Testis (tissue), 2 donors: ENCODE measurements at regions not wholly inside any gene's neighbourhood (a gene's known extent, or its start where the extent isn't known, plus 50 kb on each side); places are given as distances from the start of the nearest gene placed in this dataset.
"Not testable (repeated sequence)": the region's sequence is repeated elsewhere in the genome, so short reads cannot be mapped to it uniquely, and the experiment has no call there.

ENCODE experiments used
- DNase-seq: peaks from one replicate; pipeline ENCODE4 v3.0.0-alpha.2; 2019
- H3K27ac ChIP-seq, 2 donors: fragments of 200-600 bp; sonication (generic); one replicate each; pipeline ENCODE4 v1.5.1; 2019
- H3K27me3 ChIP-seq: fragments of 200-600 bp; sonication (generic); one replicate; pipeline ENCODE4 v1.5.1; 2019
- H3K36me3 ChIP-seq: fragments of 200-600 bp; sonication (generic); one replicate; pipeline ENCODE4 v1.5.1; 2017; ENCODE audit warnings: low read depth; ENCODE audit errors: missing control alignments
- H3K4me1 ChIP-seq: fragments of 200-600 bp; sonication (generic); one replicate; pipeline ENCODE4 v1.5.1; 2019
- H3K4me3 ChIP-seq, 2 donors: fragments of 200-600 bp; sonication (generic); one replicate each; pipeline ENCODE4 v1.5.1; 2017 to 2019
- H3K9me3 ChIP-seq: fragments of 200-600 bp; sonication (generic); one replicate; pipeline ENCODE4 v1.5.1; 2017
- POLR2A ChIP-seq: fragments of 450-650 bp; IDR thresholded peaks from one replicate; pipeline ENCODE4 v1.6.1; 2017; ENCODE audit warnings: antibody characterized with exemption, mild to moderate bottlenecking, moderate library complexity
- WGBS, 2 donors: methylation state at CpG; one replicate each; pipeline ENCODE4 v1.1.5; 2018; 5-methylcytosine and 5-hydroxymethylcytosine counted together
- intact Hi-C: fragments of 100-400 bp; cut with DNase I; formaldehyde crosslinking; loops from one replicate; pipeline ENCODE4 v1.15.1; 2023; ENCODE audit warnings: low total_unique reads
- TF ChIP-seq, protein P1 (sequence below), 3 experiments: fragments of 450-650 bp in 2 of 3; fragments of 200-600 bp in 1 of 3; sonication (generic) in 1 of 3; IDR thresholded peaks; one replicate each; pipeline ENCODE4 v1.5.1; 2016 to 2019; ENCODE audit warnings: antibody characterized with exemption in 3 of 3, mild to moderate bottlenecking in 2 of 3, moderate library complexity in 1 of 3

GRCh38 chr6:44738601-44739146 is 351.2 kb downstream of the CDC5L start:
- H3K4me3 ChIP-seq = no peak overlapping the region
- intact Hi-C loops = no loop called here
- H3K4me1 ChIP-seq = peaks cover 4% of the 10 kb centered on the region
- no peak overlapping the region for H3K27ac ChIP-seq
- DNase-seq = no peak
- H3K9me3 ChIP-seq = no peaks in the 10 kb centered on the region
- TF ChIP-seq, protein P1, sequence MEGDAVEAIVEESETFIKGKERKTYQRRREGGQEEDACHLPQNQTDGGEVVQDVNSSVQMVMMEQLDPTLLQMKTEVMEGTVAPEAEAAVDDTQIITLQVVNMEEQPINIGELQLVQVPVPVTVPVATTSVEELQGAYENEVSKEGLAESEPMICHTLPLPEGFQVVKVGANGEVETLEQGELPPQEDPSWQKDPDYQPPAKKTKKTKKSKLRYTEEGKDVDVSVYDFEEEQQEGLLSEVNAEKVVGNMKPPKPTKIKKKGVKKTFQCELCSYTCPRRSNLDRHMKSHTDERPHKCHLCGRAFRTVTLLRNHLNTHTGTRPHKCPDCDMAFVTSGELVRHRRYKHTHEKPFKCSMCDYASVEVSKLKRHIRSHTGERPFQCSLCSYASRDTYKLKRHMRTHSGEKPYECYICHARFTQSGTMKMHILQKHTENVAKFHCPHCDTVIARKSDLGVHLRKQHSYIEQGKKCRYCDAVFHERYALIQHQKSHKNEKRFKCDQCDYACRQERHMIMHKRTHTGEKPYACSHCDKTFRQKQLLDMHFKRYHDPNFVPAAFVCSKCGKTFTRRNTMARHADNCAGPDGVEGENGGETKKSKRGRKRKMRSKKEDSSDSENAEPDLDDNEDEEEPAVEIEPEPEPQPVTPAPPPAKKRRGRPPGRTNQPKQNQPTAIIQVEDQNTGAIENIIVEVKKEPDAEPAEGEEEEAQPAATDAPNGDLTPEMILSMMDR (IDR thresholded peaks at IDR 0.05) = no peak
- H3K27me3 ChIP-seq = no peaks in the 10 kb centered on the region
- H3K36me3 ChIP-seq = no peaks in the 10 kb centered on the region
- WGBS, 2 donors = 64 to 70% methylated on average over 8 of the region's 8 CpGs

DNA sequence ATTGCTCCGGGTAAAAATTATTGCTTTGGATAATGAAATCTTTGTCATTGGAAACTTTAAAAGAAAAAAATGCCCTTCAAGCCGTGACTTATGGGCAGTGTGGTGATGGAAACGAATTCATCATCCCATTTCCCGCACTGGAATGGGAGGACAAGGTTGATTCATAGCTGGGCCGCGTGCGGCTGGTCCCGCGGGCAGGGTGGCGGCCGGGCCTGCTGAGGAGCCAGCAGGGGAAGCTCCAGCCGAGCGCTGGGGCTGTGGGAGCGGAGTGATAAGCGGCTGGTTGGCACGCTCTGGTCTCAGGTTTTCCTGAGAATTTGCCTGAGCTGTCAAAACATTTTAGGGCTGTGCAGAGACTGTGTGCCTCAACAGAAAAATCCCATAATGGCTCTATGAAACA is 351.7 kb downstream of the CDC5L start:
- Histone ChIP-seq H3K4me1 (peaks cover 4% of the 10 kb centered on the region), H3K4me3 (no peak overlapping the region), H3K27ac (no peak overlapping the region), H3K36me3 (no peaks in the 10 kb centered on the region), H3K9me3 (no peaks in the 10 kb centered on the region), H3K27me3 (no peaks in the 10 kb centered on the region)
- 51 to 61% methylated on average over 16 of the region's 16 CpGs for WGBS, 2 donors
- DNase-seq = peak; percentile 30
- TF ChIP-seq POLR2A = no peak
- TF ChIP-seq, protein P1 (IDR thresholded peaks at IDR 0.05) = no peak
- intact Hi-C loops = no loop called here

DNA sequence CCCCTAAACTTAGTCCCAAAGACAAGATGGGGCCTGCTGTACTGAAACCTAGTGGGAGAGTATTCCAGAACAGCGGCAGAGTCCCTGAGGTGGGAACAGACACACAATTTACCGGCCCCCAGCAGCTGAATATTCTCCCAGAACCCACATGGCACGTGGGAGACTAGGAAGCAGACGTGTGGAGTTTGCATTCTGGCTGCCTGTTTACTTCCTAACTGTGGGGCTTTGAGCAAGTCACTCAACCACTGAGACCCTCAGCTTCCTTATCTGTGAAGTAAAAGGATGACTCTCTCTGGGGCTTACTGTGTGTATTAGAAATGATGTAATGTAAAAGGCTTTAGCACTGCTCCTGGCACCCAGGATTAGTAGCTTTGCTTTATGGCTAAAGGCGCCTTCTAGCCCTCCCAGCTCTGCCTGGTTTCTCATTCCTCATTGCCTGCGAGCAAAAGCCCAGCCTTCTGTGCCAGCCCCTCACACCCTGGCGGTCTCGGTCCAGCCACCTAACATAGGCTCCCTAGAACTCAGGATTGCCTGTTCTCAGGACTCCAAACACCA is 353.1 kb downstream of the CDC5L start:
- Histone ChIP-seq H3K27ac (no peak overlapping the region), H3K27me3 (no peaks in the 10 kb centered on the region), H3K4me3 (no peak overlapping the region), H3K36me3 (no peaks in the 10 kb centered on the region), H3K9me3 (no peaks in the 10 kb centered on the region), H3K4me1 (peaks cover 4% of the 10 kb centered on the region)
- intact Hi-C loops = no loop called here
- no peak for DNase-seq
- WGBS, 2 donors = 86 to 89% methylated on average over 8 of the region's 8 CpGs
- no peak for TF ChIP-seq POLR2A
- TF ChIP-seq, protein P1 (IDR thresholded peaks at IDR 0.05) = no peak

GRCh38 chr6:44742201-44742600 is 354.7 kb downstream of the CDC5L start:
- 91 to 100% methylated on average over 2 of the region's 2 CpGs for WGBS, 2 donors
- no peaks in the 10 kb centered on the region for H3K36me3 ChIP-seq
- no peak for DNase-seq
- H3K4me1 ChIP-seq = peaks cover 4% of the 10 kb centered on the region
- no peaks in the 10 kb centered on the region for H3K9me3 ChIP-seq
- no peak for TF ChIP-seq POLR2A
- TF ChIP-seq, protein P1 (IDR thresholded peaks at IDR 0.05) = no peak
- no peaks in the 10 kb centered on the region for H3K27me3 ChIP-seq
- H3K27ac ChIP-seq = no peak overlapping the region
- intact Hi-C loops = no loop called here
- no peak overlapping the region for H3K4me3 ChIP-seq

- Histone ChIP-seq H3K4me1 (peaks cover 4% of the 10 kb centered on the region), H3K4me3 (no peak overlapping the region), H3K36me3 (no peaks in the 10 kb centered on the region), H3K27ac (no peak overlapping the region), H3K27me3 (no peaks in the 10 kb centered on the region), H3K9me3 (no peaks in the 10 kb centered on the region)
- WGBS, 2 donors = 45 to 86% methylated on average over 2 of the region's 2 CpGs
- no peak for DNase-seq
- intact Hi-C loops = no loop called here
- TF ChIP-seq POLR2A = no peak
- TF ChIP-seq, protein P1 (IDR thresholded peaks at IDR 0.05) = no peak
These were observed 355.4 kb downstream of the CDC5L start for GRCh38 chr6:44742828-44743372.

- WGBS, 2 donors = 95 to 98% methylated on average over 18 of the region's 18 CpGs
- H3K4me1 ChIP-seq, H3K9me3 ChIP-seq, intact Hi-C loops, H3K36me3 ChIP-seq, H3K27me3 ChIP-seq, H3K27ac ChIP-seq, H3K4me3 ChIP-seq, DNase-seq: not testable (repeated sequence)
These were observed 372.6 kb downstream of the CDC5L start for GRCh38 chr6:44760116-44760515.
